NCI-H460 (cell line): ENCODE measurements at regions not wholly inside any gene's neighbourhood (a gene's known extent, or its start where the extent isn't known, plus 50 kb on each side); places are given as distances from the start of the nearest gene placed in this dataset.
"Not testable (repeated sequence)": the region's sequence is repeated elsewhere in the genome, so short reads cannot be mapped to it uniquely, and the experiment has no call there.

Experiments used
- DNase-seq: peaks from one replicate; pipeline ENCODE4 v3.0.0-alpha.2; 2016; ENCODE audit warnings: low read depth; ENCODE audit errors: extremely low read depth

GRCh38 chr14:106631879-106632278 is 1105.5 kb downstream of the TMEM121 start:
- DNase-seq, result no peak

GRCh38 chr14:106633721-106634120 is 1107.3 kb downstream of the TMEM121 start:
- DNase-seq, result no peak

- DNase-seq, result no peak
These were observed 1109.2 kb downstream of the TMEM121 start for GRCh38 chr14:106635569-106635968.

GRCh38 chr14:106638786-106639452 is 1112.5 kb downstream of the TMEM121 start:
- not testable (repeated sequence) for DNase-seq

- DNase-seq, result no peak
These were observed 1115.7 kb downstream of the TMEM121 start for GRCh38 chr14:106642090-106642489.

GRCh38 chr14:106642971-106643370 is 1116.6 kb downstream of the TMEM121 start:
- not testable (repeated sequence) for DNase-seq

GRCh38 chr14:106648874-106649273 is 1122.5 kb downstream of the TMEM121 start:
- not testable (repeated sequence) for DNase-seq

GRCh38 chr14:106651016-106651415 is 1124.6 kb downstream of the TMEM121 start:
- DNase-seq, result no peak

GRCh38 chr14:106652494-106652893 is 1126.1 kb downstream of the TMEM121 start:
- no peak for DNase-seq

- no peak for DNase-seq
These were observed 1131.1 kb downstream of the TMEM121 start for GRCh38 chr14:106657460-106657859.

GRCh38 chr14:106658066-106658860 is 1131.9 kb downstream of the TMEM121 start:
- DNase-seq, result not testable (repeated sequence)

GRCh38 chr14:106661561-106661960 is 1135.2 kb downstream of the TMEM121 start:
- peak; percentile 13 for DNase-seq

- no peak for DNase-seq
These were observed 1136.7 kb downstream of the TMEM121 start for GRCh38 chr14:106662936-106663550.

- DNase-seq, result not testable (repeated sequence)
These were observed 1137.5 kb downstream of the TMEM121 start for GRCh38 chr14:106663805-106664410.

GRCh38 chr14:106665814-106666213 is 1139.4 kb downstream of the TMEM121 start:
- DNase-seq, result no peak

GRCh38 chr14:106666341-106666740 is 1140.0 kb downstream of the TMEM121 start:
- no peak for DNase-seq

GRCh38 chr14:106670011-106670410 is 1143.6 kb downstream of the TMEM121 start:
- no peak for DNase-seq

- DNase-seq, result not testable (repeated sequence)
These were observed 1147.7 kb downstream of the TMEM121 start for GRCh38 chr14:106674093-106674492.

GRCh38 chr14:106674509-106675125 is 1148.2 kb downstream of the TMEM121 start:
- not testable (repeated sequence) for DNase-seq

GRCh38 chr14:106675716-106676115 is 1149.3 kb downstream of the TMEM121 start:
- not testable (repeated sequence) for DNase-seq

- DNase-seq, result no peak
These were observed 1153.4 kb downstream of the TMEM121 start for GRCh38 chr14:106679776-106680175.
